ENCODE measurements at regions not wholly inside any gene's neighbourhood (a gene's known extent, or its start where the extent isn't known, plus 50 kb on each side); places are given as distances from the start of the nearest gene placed in this dataset.
"Not testable (repeated sequence)": the region's sequence is repeated elsewhere in the genome, so short reads cannot be mapped to it uniquely, and the experiment has no call there.

DNA sequence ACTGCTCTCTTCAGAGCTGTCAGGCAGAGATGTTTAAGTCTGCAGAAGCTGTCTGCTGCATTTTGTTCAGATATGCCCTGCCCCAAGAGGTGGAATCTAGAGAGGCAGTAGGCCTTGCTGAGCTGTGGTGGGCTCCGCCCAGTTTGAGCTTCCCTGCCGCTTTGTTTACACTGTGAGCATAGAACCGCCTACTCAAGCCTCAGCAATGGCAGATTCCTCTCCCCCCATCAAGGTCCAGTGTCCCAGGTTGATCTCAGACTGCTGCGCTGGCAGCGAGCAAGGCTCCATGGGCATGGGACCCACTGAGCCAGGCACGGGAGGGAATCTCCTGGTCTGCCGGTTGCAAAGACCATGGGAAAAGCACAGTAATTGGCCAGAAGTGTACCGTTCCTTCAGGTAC is 55.6 kb upstream of the ARHGAP29 start:
- TF ChIP-seq EZH2phosphoT487 (IDR thresholded peaks at IDR 0.05; ENCODE audit: low read depth), result not testable (repeated sequence)
- TF ChIP-seq, protein P1, sequence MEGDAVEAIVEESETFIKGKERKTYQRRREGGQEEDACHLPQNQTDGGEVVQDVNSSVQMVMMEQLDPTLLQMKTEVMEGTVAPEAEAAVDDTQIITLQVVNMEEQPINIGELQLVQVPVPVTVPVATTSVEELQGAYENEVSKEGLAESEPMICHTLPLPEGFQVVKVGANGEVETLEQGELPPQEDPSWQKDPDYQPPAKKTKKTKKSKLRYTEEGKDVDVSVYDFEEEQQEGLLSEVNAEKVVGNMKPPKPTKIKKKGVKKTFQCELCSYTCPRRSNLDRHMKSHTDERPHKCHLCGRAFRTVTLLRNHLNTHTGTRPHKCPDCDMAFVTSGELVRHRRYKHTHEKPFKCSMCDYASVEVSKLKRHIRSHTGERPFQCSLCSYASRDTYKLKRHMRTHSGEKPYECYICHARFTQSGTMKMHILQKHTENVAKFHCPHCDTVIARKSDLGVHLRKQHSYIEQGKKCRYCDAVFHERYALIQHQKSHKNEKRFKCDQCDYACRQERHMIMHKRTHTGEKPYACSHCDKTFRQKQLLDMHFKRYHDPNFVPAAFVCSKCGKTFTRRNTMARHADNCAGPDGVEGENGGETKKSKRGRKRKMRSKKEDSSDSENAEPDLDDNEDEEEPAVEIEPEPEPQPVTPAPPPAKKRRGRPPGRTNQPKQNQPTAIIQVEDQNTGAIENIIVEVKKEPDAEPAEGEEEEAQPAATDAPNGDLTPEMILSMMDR (IDR thresholded peaks at IDR 0.05; ENCODE audit: low read depth, low read length), result not testable (repeated sequence)
